ENCODE measurements at regions not wholly inside any gene's neighbourhood (a gene's known extent, or its start where the extent isn't known, plus 50 kb on each side); places are given as distances from the start of the nearest gene placed in this dataset.

DNA sequence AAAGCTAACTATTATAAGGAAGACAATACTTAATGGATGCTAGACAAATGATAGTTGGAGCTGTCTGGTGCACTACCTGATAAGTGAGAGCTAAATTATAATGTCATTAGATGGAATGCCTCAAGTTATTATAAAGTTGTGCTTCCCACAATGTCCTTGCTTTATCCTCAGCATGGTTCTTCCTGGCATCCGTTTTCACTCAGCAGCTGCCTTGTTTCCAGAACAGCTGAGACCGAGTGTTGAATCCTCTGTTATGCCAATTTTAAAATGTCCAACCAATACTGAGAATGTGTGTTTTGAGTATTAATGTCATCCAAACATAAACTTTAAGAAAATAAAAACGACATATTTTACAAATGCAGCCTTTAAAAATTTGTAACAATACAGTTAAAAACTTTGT, 286.7 kb upstream of the SOX2 start:
- no peak for TF ChIP-seq NFIC (IDR thresholded peaks at IDR 0.05)
- TF ChIP-seq FOXM1 (IDR thresholded peaks at IDR 0.05; ENCODE audit: borderline replicate concordance, low read depth) = no peak
- no peak for TF ChIP-seq RAD21 (IDR thresholded peaks at IDR 0.05; ENCODE audit: low read depth)
- TF ChIP-seq TAF1 (IDR thresholded peaks at IDR 0.05; ENCODE audit: low read depth) = no peak
- TF ChIP-seq EP300 (IDR thresholded peaks at IDR 0.05; ENCODE audit: borderline replicate concordance) = no peak
- TF ChIP-seq EGR1 (IDR thresholded peaks at IDR 0.05) = no peak
- no peak for TF ChIP-seq TEAD4 (IDR thresholded peaks at IDR 0.05)
- TF ChIP-seq, protein P1, sequence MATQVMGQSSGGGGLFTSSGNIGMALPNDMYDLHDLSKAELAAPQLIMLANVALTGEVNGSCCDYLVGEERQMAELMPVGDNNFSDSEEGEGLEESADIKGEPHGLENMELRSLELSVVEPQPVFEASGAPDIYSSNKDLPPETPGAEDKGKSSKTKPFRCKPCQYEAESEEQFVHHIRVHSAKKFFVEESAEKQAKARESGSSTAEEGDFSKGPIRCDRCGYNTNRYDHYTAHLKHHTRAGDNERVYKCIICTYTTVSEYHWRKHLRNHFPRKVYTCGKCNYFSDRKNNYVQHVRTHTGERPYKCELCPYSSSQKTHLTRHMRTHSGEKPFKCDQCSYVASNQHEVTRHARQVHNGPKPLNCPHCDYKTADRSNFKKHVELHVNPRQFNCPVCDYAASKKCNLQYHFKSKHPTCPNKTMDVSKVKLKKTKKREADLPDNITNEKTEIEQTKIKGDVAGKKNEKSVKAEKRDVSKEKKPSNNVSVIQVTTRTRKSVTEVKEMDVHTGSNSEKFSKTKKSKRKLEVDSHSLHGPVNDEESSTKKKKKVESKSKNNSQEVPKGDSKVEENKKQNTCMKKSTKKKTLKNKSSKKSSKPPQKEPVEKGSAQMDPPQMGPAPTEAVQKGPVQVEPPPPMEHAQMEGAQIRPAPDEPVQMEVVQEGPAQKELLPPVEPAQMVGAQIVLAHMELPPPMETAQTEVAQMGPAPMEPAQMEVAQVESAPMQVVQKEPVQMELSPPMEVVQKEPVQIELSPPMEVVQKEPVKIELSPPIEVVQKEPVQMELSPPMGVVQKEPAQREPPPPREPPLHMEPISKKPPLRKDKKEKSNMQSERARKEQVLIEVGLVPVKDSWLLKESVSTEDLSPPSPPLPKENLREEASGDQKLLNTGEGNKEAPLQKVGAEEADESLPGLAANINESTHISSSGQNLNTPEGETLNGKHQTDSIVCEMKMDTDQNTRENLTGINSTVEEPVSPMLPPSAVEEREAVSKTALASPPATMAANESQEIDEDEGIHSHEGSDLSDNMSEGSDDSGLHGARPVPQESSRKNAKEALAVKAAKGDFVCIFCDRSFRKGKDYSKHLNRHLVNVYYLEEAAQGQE (IDR thresholded peaks at IDR 0.05; ENCODE audit: low read depth) = no peak
- TF ChIP-seq, protein P2, sequence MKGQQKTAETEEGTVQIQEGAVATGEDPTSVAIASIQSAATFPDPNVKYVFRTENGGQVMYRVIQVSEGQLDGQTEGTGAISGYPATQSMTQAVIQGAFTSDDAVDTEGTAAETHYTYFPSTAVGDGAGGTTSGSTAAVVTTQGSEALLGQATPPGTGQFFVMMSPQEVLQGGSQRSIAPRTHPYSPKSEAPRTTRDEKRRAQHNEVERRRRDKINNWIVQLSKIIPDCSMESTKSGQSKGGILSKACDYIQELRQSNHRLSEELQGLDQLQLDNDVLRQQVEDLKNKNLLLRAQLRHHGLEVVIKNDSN (IDR thresholded peaks at IDR 0.05) = no peak
- TF ChIP-seq YY1 (IDR thresholded peaks at IDR 0.05; ENCODE audit: low read depth) = no peak
- no peak for TF ChIP-seq CREB1 (IDR thresholded peaks at IDR 0.05; ENCODE audit: low read depth)
- no peak for TF ChIP-seq CEBPB (IDR thresholded peaks at IDR 0.05)
- TF ChIP-seq, protein P3, sequence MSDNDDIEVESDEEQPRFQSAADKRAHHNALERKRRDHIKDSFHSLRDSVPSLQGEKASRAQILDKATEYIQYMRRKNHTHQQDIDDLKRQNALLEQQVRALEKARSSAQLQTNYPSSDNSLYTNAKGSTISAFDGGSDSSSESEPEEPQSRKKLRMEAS (IDR thresholded peaks at IDR 0.05) = no peak
